Lower lobe of right lung (tissue), 2 donors: ENCODE measurements at regions not wholly inside any gene's neighbourhood (a gene's known extent, or its start where the extent isn't known, plus 50 kb on each side); places are given as distances from the start of the nearest gene placed in this dataset.

Experiments used
- ATAC-seq, 2 donors: fragments of 200-7000 bp; cut with Tn5 transposase; one replicate each; pipeline ENCODE4 v1.9.1; 2020 to 2022; ENCODE audit warnings: mild to moderate bottlenecking in 2 of 2, moderate library complexity in 2 of 2
- DNase-seq: peaks from one replicate; pipeline ENCODE4 v3.0.0-alpha.2; 2020
- H3K27ac ChIP-seq: fragments of 200-600 bp; one replicate; pipeline ENCODE4 v1.8.0; 2022
- H3K27me3 ChIP-seq: fragments of 200-600 bp; one replicate; pipeline ENCODE4 v1.8.0; 2022; ENCODE audit warnings: low read depth
- H3K36me3 ChIP-seq: fragments of 200-600 bp; one replicate; pipeline ENCODE4 v1.8.0; 2022; ENCODE audit warnings: mild to moderate bottlenecking
- H3K4me1 ChIP-seq: fragments of 200-600 bp; one replicate; pipeline ENCODE4 v1.8.0; 2022
- H3K4me3 ChIP-seq: fragments of 200-600 bp; one replicate; pipeline ENCODE4 v1.8.0; 2022; ENCODE audit warnings: mild to moderate bottlenecking
- H3K9me3 ChIP-seq: fragments of 200-600 bp; one replicate; pipeline ENCODE4 v1.8.0; 2022
- intact Hi-C: fragments of 100-400 bp; cut with DNase I; formaldehyde crosslinking; loops from one replicate; pipeline ENCODE4 v1.11.0; 2022
- TF ChIP-seq, protein P1 (sequence below): fragments of 200-600 bp; IDR thresholded peaks from one replicate; pipeline ENCODE4 v1.8.0; 2022; ENCODE audit warnings: antibody characterized with exemption, mild to moderate bottlenecking
- donor health status: DM: no; HTN: yes; CAD: no; lungs with severe emphysema.

DNA sequence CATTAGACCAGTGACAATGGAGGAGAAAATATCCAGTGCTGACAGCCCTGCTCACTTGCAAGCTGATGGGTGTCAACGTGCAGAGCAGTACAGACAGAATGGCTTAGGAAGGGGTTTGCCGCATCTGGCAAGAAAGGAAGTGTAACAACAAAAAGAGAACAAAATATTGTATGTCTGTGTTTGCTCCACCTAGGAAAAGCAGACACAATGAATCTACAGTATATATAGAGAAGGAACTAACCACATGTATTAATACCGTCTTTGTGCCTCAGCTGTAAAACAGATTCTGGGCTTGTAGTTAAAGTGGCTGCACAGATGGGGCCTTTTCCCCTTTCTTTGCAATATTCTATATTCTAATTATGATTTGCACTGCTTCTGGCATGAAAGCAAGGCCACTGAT, 281.1 kb upstream of the MEOX2 start:
- TF ChIP-seq, protein P1, sequence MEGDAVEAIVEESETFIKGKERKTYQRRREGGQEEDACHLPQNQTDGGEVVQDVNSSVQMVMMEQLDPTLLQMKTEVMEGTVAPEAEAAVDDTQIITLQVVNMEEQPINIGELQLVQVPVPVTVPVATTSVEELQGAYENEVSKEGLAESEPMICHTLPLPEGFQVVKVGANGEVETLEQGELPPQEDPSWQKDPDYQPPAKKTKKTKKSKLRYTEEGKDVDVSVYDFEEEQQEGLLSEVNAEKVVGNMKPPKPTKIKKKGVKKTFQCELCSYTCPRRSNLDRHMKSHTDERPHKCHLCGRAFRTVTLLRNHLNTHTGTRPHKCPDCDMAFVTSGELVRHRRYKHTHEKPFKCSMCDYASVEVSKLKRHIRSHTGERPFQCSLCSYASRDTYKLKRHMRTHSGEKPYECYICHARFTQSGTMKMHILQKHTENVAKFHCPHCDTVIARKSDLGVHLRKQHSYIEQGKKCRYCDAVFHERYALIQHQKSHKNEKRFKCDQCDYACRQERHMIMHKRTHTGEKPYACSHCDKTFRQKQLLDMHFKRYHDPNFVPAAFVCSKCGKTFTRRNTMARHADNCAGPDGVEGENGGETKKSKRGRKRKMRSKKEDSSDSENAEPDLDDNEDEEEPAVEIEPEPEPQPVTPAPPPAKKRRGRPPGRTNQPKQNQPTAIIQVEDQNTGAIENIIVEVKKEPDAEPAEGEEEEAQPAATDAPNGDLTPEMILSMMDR: no peak
- H3K4me3 ChIP-seq: no peak overlapping the region
- H3K27ac ChIP-seq: no peak overlapping the region
- no peaks in the 10 kb centered on the region for H3K27me3 ChIP-seq
- intact Hi-C loops: no loop called here
- no peaks in the 10 kb centered on the region for H3K9me3 ChIP-seq
- DNase-seq (no peak), ATAC-seq (peak in 1 of 2 donors; percentile 34)
- peaks cover 3% of the 10 kb centered on the region for H3K4me1 ChIP-seq
- no peaks in the 10 kb centered on the region for H3K36me3 ChIP-seq

DNA sequence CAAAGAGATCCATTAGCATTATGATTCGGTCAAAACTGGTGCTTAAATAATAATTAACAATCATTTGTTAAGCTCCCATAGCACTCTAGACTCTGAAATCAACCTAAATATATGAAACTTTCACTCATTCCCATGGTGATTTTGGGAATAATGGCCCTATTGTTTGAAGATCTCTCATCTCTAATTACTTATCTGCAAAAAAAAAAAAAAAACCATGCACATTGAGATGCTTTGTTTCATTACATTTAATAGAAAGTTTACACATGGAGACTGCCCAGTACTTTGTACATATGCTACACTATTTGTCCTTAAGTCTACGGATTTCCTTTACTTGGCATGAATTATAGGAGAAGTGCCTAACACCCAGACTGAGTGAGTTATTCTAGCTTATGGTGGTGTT, 280.6 kb upstream of the MEOX2 start:
- no peak for DNase-seq
- Histone ChIP-seq H3K9me3 (no peaks in the 10 kb centered on the region), H3K4me3 (no peak overlapping the region), H3K27me3 (no peaks in the 10 kb centered on the region), H3K27ac (no peak overlapping the region), H3K36me3 (no peaks in the 10 kb centered on the region), H3K4me1 (no peaks in the 10 kb centered on the region)
- intact Hi-C loops: no loop called here
- TF ChIP-seq, protein P1: no peak
- ATAC-seq: no peak

DNA sequence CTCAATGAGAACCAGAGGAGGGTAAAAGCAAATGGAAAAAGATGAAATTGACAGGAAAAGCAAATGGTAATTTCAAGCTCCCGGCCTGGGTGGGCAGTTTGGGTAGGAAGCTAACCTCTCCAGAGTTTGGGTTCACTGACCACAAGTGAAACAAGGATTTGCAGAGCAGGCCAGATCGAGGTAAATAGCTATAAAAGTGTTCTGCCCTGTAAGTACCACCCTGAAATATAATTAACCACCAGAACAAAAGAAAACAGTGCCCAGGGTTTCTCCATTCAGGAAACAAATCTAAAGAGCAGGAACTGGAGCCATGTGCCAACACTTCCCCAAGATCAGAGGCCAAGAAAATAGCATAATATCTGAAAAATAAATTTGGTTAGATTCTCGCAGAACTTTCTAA, 276.7 kb upstream of the MEOX2 start:
- ATAC-seq: no peak
- intact Hi-C loops: no loop called here
- H3K9me3 ChIP-seq: no peaks in the 10 kb centered on the region
- no peak overlapping the region for H3K4me3 ChIP-seq
- H3K27ac ChIP-seq: no peak overlapping the region
- DNase-seq: no peak
- H3K4me1 ChIP-seq: no peaks in the 10 kb centered on the region
- H3K36me3 ChIP-seq: no peaks in the 10 kb centered on the region
- H3K27me3 ChIP-seq: no peaks in the 10 kb centered on the region
- TF ChIP-seq, protein P1: no peak

DNA sequence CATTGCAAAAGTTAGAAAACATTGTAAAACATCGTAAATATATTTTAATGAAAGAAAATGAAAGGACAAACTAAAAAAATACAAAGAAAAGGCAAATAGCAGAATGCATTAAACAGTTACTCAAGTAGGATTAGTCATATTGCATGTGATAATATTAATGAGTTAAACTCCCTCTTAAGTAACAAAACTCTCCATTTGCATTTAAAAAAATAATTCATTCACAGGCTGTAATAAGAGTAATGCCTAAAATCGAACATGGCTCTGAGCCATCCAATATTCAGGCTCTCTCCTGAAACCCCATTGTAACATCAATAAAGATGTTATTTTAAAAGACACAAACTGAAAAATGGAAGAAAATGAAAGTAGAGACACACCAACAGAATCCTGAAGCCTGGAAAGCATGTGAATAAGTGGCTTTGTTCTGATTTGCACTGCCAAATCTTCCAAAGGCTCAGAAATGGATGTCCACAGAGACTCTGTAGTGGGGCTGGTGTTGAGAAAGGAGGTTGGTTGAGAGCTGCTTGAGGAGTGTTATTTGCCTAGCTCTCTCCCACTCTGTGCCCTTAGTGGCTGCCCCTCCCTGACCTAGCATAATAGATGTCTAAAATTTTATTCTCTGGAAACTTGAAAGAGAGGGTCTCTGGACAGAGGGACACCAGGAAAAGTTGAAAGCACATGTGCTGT, 268.3 kb upstream of the MEOX2 start:
- H3K4me3 ChIP-seq: no peak overlapping the region
- intact Hi-C loops: no loop called here
- H3K27ac ChIP-seq: no peak overlapping the region
- DNase-seq (no peak), ATAC-seq (no peak)
- H3K9me3 ChIP-seq: no peaks in the 10 kb centered on the region
- TF ChIP-seq, protein P1: no peak
- H3K27me3 ChIP-seq: no peaks in the 10 kb centered on the region
- H3K36me3 ChIP-seq: no peaks in the 10 kb centered on the region
- no peaks in the 10 kb centered on the region for H3K4me1 ChIP-seq

DNA sequence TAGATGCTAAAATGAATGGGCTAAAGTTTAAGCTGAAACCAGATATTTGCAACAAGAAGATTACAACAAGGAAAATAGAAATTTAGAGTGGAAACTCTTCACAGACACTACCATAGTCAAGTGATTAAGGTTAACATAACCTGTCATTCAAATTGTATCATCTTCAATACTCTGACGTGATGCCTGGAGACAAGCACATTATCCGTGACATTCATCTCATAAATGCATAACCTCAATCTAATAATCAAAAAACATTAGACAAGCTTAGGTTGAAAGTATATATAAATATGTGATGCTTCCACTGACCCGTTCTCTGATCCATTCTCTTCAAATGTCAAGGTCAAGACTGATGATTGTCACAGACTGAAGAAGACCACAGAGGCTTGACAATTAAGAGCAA, 263.8 kb upstream of the MEOX2 start:
- no peaks in the 10 kb centered on the region for H3K4me1 ChIP-seq
- H3K27me3 ChIP-seq: no peaks in the 10 kb centered on the region
- H3K4me3 ChIP-seq: no peak overlapping the region
- no peak for ATAC-seq
- H3K27ac ChIP-seq: no peak overlapping the region
- DNase-seq: no peak
- intact Hi-C loops: no loop called here
- TF ChIP-seq, protein P1: no peak
- H3K9me3 ChIP-seq: no peaks in the 10 kb centered on the region
- H3K36me3 ChIP-seq: no peaks in the 10 kb centered on the region
